ENCODE measurements at regions not wholly inside any gene's neighbourhood (a gene's known extent, or its start where the extent isn't known, plus 50 kb on each side); places are given as distances from the start of the nearest gene placed in this dataset.
"Not testable (repeated sequence)": the region's sequence is repeated elsewhere in the genome, so short reads cannot be mapped to it uniquely, and the experiment has no call there.

- peak; percentile 72 for DNase-seq (ENCODE audit: low read depth)
These were observed 135.2 kb upstream of the RASGEF1B start for GRCh38 chr4:81606801-81607501.

DNA sequence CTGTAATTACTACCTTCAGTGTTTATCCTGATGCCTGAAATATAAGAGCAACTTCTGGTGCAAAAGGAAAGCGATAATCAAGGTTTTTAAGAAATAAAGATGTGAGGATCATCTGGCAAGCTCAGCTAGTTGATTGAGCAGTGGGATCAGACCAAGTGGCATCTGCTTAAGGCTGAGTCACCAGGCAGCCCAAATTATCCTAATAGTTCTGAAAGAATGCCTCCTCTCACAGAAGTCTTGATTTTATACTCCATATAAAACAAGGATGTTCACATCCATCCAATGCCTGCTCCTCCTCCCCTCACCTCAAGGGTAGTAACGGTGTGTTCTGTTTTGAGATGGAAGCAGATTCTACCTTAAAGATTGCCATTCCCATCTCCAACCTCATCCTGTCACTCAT is 134.5 kb upstream of the RASGEF1B start:
- no peak for DNase-seq (ENCODE audit: low read depth)

GRCh38 chr4:81605271-81605670 is 133.6 kb upstream of the RASGEF1B start:
- no peak for DNase-seq (ENCODE audit: low read depth)

DNA sequence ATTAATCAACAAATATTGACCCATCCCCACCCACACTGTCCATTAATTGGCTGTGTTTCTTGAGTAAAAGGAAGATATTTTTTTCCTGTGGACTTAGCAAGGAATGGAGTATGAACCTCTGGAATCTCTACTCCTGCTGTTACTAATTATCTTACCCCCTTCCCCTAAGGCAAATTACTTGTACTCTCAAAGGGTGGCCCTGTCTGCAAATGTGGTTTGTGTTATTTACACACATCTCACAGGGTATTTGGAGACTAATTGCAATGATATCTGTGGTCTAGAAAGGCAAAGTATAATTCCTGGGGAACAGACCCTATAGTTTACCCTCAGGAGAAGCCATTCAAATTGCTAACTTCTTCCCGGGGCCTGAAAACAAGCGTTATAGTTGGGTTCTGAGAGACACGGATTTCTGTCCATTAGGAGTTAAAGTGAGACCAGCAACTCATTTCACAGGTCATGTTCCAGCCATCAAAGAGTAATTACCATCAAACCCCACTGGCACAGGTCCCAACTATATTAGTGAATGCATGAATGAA is 133.0 kb upstream of the RASGEF1B start:
- no peak for DNase-seq (ENCODE audit: low read depth)

DNA sequence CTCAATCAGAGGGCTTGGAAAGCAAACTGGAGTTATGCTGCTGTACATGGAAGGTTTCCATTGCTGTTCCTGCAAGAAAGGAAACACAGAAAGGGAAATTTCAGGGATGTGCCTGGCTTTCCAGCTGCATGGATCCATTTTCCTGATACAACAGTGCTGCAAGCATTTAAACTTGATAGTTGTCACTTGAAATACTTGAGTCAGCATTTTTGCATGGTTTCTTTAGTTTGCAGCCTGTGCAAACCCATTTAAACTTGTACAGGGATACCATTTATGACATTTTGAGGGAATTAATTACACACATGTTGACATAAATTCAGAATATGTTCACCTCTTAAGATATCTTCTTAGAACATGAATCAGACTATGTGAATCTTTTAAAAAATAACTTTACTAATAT is 131.1 kb upstream of the RASGEF1B start:
- no peak for DNase-seq (ENCODE audit: low read depth)

- DNase-seq (ENCODE audit: low read depth): no peak
These were observed 129.6 kb upstream of the RASGEF1B start for GRCh38 chr4:81601358-81601694.

DNA sequence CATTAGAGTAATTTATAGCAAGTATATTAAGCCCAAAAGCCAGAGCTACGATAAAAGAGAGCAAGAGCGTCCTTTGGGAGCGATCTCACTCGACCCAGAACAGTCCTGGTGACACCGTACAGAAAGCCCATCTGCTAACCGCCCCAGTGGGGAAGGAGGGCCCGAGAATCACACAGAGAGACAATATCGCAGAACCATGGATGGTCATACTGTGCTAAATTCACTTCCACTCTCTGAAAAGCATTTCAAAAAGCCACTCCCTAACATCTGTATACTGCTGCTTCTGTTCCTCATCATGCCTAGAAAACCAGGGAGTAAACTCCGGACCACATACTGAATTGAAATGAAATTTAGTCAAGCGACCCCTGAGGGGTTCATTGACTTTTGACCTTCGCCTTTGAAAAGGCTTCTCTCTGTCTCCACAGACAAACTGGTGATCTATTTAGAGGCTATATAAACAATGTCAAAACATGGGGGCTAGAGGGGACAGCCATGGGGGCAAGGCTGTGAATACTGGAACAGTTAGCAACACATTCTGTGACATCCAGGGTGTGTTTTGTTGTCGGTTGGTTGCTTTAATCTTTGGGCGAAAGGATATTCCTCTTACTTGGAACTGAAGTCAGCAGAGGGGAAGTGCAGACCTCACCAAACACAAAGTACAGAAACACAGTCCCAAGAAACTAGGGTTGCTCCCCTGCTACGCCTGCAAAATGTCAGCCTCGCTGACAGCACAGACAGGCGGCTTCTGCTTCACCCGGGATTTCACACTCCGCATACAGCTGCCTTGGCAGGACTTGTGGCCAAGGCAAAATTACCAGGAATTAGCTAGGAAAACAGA is 129.0 kb upstream of the RASGEF1B start:
- no peak for DNase-seq (ENCODE audit: low read depth)

DNA sequence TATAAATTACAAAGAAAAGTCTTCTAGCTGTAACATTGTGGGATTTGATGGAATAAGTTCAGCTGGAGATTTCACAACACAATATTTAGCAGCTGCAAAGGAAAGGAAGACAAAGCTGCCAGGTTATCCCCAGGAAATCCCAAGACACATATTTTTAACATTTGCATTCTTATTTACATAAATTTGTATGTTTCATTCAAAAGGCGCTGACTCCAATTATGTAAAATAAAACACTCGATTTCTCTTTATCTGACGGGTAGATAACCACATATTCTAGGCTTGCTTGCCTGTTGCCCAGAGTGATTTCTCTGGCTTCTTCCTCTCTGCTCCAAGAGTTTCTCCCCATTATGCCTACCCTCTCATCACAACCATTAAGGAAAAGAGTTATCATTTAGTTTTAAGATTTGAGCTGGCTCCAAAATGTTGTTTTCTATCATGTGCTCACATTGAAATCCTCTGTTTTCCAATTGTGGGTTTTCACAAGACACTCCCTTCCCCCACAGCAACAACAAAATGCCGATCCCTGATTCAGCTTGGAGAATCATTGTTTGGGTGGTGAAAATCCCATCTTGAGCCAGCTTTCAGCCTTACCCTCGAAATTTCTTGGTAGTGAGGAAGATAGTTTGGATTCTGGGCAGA is 128.2 kb upstream of the RASGEF1B start:
- DNase-seq (ENCODE audit: low read depth): no peak

DNA sequence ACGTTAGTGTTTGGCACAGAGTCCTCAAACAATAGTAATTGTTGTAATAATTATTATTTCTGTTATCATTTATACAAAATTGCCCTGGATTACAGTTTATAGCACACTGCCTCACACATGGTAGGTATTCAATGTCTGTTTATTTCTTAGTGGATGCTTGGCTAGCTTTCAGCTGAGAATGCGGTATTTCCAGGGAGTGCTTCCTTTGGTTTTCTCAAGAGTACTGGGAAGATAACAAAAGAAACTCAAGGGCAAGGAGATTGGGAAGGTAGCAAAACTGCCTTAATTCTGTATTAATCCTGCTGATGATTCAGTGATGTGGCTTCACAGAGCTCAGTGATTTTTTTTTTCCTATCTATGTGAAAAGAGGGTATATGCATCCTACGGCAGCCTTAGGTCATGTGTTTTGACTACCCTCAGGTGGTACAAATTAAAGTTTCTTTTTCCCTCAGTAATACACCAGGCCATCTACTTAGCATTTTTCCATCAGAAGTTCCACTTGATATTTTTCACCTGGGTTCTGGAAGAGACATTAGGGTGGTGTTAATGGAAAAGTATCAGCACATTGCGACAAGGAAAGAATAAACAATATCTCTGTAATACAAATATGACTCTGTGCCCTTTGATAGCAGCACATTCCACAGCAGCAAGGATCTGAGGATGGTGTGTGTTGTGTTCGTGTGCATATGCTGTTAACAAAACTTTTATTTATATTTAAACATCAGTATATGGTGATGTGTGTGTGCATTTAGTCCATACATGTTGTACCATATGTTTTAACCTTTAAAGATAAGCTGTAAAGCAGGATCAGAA is 124.3 kb upstream of the RASGEF1B start:
- no peak for DNase-seq (ENCODE audit: low read depth)

GRCh38 chr4:81595287-81595686 is 123.6 kb upstream of the RASGEF1B start:
- DNase-seq (ENCODE audit: low read depth): no peak

- no peak for DNase-seq (ENCODE audit: low read depth)
These were observed 122.9 kb upstream of the RASGEF1B start for GRCh38 chr4:81594490-81595159.

DNA sequence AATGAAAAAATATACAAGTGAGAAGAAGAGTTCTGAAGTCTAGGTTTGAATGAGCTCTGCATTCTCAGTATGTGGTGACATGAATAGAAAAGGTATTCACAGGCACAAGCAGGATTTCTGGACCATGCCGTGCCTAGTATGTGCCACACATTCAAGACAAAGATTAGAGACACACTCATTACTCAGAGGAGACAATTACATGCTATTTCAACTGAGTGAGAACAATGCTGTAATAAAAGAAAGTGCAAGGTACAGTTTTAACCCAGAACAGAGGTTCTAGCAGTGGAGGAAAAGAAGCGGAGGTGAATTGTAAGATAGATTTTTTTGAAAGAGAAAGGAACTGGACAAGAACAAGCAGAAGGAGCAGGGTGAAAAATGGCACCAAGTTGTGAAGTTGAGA is 121.0 kb upstream of the RASGEF1B start:
- DNase-seq (ENCODE audit: low read depth): no peak

DNA sequence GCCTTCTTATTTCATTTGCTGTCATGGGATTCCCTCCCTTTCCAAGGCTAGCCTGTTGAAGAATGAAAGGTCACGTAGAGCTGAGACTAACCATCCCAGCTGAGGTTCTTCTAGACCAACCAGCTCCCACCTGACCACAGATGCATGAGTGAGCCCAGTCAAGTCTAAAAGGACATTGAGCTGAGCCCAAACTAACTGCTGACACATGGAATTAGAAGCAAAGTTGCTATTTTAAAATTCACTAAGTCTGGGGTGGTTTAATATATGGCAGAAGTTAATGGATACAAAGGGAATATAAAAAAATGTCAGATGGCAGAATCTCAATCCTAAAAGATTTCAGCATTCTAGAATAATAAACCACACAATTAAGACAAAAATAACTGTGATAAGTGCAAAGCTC is 118.9 kb upstream of the RASGEF1B start:
- no peak for DNase-seq (ENCODE audit: low read depth)

GRCh38 chr4:81589262-81589661 is 117.6 kb upstream of the RASGEF1B start:
- no peak for DNase-seq (ENCODE audit: low read depth)

- no peak for DNase-seq (ENCODE audit: low read depth)
These were observed 115.0 kb upstream of the RASGEF1B start for GRCh38 chr4:81586706-81587105.

DNA sequence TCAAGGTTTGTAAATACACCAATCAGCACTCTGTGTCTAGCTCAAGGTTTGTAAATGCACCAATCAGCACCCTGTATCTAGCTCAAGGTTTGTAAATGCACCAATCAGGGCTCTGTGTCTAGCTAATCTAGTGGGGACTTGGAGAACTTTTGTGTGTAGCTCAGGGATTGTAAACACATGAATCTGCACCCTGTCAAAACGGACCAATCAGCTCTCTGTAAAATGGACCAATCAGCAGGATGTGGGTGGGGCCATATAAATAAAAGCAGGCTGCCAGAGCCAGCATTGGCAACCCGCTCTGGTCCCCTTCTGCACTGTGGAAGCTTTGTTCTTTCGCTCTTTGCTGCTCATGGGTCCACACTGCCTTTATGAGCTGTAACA is 109.3 kb upstream of the RASGEF1B start:
- not testable (repeated sequence) for DNase-seq (ENCODE audit: low read depth)

- no peak for DNase-seq (ENCODE audit: low read depth)
These were observed 108.8 kb upstream of the RASGEF1B start for GRCh38 chr4:81580346-81580993.

- no peak for DNase-seq (ENCODE audit: low read depth)
These were observed 105.7 kb upstream of the RASGEF1B start for GRCh38 chr4:81577392-81577791.

- no peak for DNase-seq (ENCODE audit: low read depth)
These were observed 103.3 kb upstream of the RASGEF1B start for GRCh38 chr4:81574991-81575390.

GRCh38 chr4:81573840-81574239 is 102.1 kb upstream of the RASGEF1B start:
- DNase-seq (ENCODE audit: low read depth): no peak

Data from HT1080 (cell line).